Prostate gland (tissue), 2 donors: ENCODE measurements at regions not wholly inside any gene's neighbourhood (a gene's known extent, or its start where the extent isn't known, plus 50 kb on each side); places are given as distances from the start of the nearest gene placed in this dataset.

Experiments
- CTCF ChIP-seq, 4 experiments: fragments of 200-600 bp in 2 of 4; fragments of 450-650 bp in 2 of 4; sonication (generic) in 2 of 4; IDR thresholded peaks; 1 replicate in 3 of 4; 2 replicates in 1 of 4; pipeline ENCODE4 v1.5.1; 2016 to 2019; ENCODE audit warnings: antibody characterized with exemption in 4 of 4, mild to moderate bottlenecking in 2 of 4, moderate library complexity in 2 of 4
- POLR2A ChIP-seq: fragments of 450-650 bp; IDR thresholded peaks from one replicate; pipeline ENCODE4 v1.6.1; 2016; ENCODE audit warnings: antibody characterized with exemption, mild to moderate bottlenecking

DNA sequence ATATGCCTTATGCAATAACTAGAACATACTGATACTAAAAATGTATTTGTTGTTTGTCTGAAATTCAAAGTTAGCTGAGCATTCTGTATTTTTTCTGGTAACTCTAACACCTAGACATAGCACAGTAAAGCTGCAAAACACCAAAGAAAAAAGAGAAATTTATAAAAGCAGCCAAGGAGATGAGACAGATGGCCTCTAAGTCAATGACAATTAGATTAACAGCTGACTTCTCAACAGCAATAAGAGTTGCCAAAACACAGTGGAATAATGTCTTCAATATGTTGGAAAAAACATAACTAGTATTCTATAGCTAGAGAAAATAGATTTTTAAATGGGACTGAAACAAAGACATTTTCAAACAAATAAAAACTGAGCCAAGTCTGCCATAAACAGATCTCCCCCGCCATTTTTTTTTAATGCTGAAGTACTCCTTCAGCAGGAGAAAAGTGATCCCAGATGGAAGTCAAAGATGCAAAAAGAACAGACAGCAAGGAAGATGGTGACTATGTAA, 81.3 kb downstream of the SYF2 start:
- TF ChIP-seq POLR2A (no peak), CTCF (IDR thresholded peaks at IDR 0.05) (no peak)
